NCI-H345 treated with DMSO at 0.1 percent for 48 hours (cell line): ENCODE measurements at regions not wholly inside any gene's neighbourhood (a gene's known extent, or its start where the extent isn't known, plus 50 kb on each side); places are given as distances from the start of the nearest gene placed in this dataset.
"Not testable (repeated sequence)": the region's sequence is repeated elsewhere in the genome, so short reads cannot be mapped to it uniquely, and the experiment has no call there.

Experiments used
- DNase-seq: peaks from one replicate; lab custom pipeline; 2025; ENCODE audit not compliant: unreplicated experiment; lab: John Stamatoyannopoulos, UW

DNA sequence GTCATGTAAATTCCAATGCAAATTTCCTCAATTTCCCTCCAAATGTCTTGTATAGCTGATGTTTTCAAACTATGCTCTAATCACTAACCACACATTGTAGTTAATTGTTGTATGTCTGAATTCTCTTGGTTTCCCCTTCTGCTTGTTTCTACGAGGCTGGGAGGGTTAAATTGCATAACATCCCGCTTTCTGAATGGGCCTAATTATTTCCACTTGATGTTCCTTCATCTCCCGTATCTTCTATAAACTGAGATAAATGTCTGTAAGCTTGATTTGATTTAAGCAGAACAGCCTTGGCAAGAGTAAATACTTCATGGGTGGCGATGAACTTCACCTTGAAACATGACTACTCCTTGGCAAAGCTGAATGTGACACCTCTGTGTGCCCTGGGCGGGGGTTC lies 72.2 kb downstream of the SERINC2 start:
- no peak for DNase-seq

DNA sequence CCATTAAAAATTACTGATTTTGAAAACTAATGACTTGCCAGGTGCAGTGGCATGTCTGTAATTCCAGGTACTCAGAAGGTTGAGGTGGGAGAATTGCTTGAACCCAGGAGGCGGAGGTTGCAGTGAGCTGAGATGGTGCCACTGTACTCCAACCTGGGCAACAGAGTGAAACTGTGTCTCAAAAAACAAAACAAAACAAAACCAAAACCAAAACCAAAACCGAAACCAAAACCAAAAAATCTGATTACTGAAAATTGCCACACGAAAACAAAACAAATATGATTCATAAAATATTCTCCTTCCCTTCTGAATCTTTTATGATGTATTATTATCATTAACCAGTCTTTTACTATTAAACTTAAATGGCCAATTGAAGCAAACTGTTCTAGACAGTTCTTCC lies 74.1 kb downstream of the SERINC2 start:
- no peak for DNase-seq

- no peak for DNase-seq
These were observed 74.8 kb downstream of the SERINC2 start for GRCh38 chr1:31487721-31488293.

- no peak for DNase-seq
These were observed 75.5 kb downstream of the SERINC2 start for GRCh38 chr1:31488528-31488927.

- DNase-seq = not testable (repeated sequence)
These were observed 76.6 kb downstream of the SERINC2 start for GRCh38 chr1:31489575-31489974.

DNA sequence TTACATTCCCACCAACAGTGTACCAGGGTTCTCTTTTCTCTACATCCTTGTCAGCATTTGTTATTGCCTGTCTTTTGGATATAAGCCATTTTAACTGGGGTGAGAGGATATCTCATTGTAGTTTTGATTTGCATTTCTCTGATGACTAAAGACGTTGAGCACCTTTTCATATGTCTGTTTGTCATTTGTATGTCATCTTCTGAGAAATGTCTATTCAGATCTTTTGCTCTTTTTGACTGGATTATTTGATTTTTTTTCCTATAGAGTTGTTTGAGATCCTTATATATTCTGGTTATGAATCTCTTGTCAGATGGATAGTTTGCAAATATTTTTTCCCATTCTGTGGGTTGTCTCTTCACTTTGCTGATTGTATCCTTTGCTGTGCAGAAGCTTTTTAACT lies 77.6 kb downstream of the SERINC2 start:
- DNase-seq = not testable (repeated sequence)

GRCh38 chr1:31495351-31495750 lies 81.0 kb upstream of the TINAGL1 start:
- not testable (repeated sequence) for DNase-seq

- DNase-seq = not testable (repeated sequence)
These were observed 80.5 kb upstream of the TINAGL1 start for GRCh38 chr1:31495770-31496169.

DNA sequence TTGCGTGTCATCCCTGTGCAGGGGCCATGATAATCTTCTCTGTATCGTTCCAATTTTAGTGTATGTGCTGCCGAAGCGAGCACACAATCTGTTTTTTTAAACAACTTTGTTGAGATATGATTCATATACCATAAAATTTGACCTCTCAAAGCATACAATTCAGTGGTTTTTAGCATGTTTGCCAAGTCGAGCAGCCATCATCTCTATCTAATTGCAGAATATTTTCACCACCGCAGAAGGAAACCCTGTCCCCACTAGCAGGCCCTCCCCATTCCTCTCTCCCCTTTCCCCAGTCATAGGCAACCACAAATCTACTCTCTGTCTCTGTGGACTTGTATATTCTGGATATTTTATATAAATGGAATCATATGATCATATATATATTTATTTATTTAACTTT lies 78.7 kb upstream of the TINAGL1 start:
- no peak for DNase-seq

DNA sequence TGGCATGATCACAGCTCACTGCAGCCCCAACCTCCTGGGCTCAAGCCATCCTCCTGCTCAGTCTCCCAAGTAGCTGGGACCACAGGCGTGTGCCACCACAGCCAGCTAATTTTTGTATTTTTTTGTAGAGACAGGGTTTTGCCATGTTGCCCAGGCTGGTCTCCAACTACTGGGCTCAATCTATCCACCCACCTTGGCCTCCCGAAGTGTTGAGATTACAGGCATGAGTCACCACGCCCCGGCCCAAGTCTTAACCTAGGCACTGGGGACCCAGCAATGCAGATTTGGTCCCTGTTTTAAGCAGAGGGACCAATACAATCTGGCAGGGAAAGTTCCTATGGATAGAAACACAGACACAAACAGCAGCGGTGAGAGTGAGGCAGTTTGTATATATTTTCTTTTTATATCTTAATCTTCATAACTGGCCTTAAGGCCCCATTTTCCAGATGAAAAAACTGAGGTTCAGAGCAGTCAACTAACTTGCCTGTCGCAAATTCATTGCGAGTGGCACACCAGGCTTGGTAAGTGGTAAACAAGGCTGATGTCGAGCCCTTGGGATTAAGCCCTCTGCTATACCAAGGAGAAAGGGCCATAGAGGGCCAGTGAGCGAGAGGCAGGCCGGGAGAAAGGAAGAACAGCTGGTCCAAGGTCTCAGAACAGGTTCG lies 77.8 kb upstream of the TINAGL1 start:
- DNase-seq = no peak

- DNase-seq = no peak
These were observed 74.8 kb upstream of the TINAGL1 start for GRCh38 chr1:31501505-31501904.

DNA sequence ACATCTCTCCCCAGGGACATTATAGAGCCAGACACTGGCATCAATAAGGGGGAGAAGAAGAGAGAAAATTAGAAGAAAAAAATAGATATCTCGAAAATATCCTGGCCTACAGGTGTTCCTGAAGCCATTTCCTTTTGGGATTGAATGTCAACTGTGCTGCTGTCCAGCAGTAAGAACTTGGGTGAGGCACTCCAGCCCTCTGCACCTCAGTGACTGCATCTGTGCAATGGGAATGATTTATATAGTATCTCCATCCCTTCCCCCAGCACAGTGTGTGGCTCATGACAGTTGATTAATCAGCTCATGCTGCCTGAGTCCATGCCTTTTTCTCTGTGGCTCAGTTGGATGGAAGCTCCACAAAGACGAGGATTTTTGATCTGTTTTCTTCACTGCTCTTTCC lies 74.1 kb upstream of the TINAGL1 start:
- DNase-seq = no peak

DNA sequence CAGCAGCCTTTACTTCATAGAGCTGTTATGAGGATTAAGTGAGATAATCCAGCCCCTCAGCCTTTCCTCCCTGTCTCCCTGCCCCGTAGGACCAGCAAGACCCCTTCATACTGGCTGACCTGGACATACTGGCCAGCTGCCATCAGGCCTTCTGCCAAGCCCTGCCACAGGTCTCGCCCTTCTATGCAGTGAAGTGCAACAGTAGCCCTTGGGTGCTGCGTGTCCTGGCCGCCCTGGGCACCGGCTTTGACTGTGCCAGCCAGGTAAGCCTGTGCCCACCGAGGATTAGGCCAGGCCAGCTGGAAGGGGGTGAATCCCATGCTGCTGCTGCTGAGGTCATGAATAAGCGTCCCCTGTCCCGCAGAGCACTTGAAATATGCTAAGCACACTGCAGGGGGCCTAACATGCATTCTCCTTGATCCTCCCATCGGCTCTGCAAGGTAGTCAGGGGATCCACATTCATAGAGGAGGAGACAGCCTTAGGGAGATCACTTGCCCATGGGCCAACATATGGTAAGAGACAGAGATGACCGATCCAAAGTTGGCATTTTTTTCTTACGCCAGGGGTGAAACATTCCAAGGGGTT lies 73.3 kb upstream of the TINAGL1 start:
- DNase-seq = no peak

GRCh38 chr1:31503570-31503969 lies 72.7 kb upstream of the TINAGL1 start:
- no peak for DNase-seq

DNA sequence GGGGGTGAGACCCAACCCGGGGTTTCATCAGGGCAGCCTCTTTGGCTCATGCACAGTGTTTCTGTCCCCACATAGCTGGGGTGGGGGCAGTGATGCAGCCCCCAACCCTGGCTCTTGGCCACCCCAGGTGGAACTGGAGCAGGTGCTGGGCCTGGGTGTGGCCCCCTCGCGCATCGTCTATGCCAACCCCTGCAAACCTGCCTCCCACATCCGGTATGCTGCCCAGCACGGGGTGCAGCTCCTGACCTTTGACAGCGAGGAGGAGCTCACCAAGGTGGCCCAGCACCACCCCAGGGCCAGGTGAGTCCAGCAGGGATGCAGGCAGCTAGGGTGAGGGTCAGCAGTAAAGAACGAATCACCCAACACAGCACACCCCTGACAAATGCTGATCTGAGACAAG lies 72.3 kb upstream of the TINAGL1 start:
- no peak for DNase-seq

DNA sequence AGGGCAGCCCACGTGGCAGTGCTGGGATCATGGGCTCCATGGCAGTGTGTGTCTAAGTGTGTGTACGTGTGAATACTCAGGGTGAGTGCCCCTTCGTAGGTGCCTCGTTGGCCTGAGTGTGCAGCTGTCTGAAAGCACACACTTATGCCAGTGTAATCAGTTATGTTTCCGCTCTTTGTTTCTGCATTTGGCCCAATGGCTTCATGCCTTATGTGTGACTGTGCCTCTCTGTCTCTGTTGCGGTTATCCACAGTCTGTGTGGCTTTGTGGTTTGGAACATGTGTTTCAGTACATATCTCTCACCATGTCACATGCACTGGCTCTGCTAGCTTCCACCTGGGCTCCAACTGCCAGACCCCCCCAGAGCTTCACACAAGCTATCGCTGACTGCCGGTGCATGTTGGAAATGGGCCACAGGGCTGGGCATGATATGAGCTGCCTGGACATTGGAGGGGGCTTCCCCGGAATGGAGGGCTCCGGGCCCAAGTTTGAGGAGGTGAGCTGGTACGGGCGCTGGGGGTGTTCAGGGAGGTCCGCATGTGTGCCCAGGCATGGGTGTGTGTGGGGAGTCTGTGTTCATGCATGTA lies 70.3 kb upstream of the TINAGL1 start:
- DNase-seq = no peak

- no peak for DNase-seq
These were observed 69.1 kb upstream of the TINAGL1 start for GRCh38 chr1:31507221-31507620.

- no peak for DNase-seq
These were observed 68.4 kb upstream of the TINAGL1 start for GRCh38 chr1:31507676-31508530.

DNA sequence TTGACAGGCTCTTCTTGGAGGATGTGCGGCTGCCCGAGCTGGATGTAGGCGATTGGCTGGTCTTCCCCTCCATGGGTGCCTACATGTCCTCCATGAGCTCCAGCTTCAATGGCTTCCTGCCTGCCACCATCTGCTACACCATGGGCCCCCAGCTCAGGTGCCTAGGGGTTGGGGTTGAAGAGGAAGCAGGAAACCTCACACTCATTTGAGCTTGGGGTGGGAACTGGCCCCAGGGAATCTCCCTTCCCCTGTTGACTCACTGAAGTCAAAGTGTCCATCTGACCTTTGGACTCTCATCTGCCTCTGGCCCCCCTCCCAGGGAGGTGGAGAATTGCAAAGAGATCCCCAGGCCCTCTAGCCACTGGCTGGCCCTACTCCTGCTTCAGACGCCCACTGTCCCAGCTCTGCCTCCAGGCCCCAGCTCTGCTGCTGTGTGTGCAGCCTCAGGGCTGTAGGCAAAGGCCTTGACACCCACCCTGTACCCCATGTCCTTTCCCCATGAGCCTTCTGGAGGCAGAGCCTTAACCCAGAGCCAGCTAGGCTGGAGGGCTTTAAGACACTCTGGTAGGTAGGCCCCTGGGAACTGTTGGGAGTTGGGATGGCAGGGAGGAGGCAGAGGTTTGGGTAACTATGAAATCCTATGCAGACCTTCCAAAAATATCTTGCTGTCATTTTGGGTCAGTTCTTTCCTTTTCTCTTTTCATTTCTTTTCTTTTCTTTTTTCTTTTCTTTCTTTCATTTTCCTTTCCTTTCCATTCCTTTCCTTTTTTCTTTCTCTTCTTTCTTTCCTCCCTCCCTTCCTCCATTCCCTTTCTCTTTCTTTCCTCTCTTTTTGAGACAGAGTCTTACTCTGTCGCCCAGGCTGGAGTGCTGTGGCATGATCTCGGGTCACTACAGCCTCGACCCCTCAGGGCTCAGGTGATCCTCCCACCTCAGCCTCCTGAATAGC lies 66.9 kb upstream of the TINAGL1 start:
- no peak for DNase-seq

- peak; percentile 52 for DNase-seq
These were observed 66.0 kb upstream of the TINAGL1 start for GRCh38 chr1:31510304-31510703.
